SK-N-SH (cell line): ENCODE measurements at regions not wholly inside any gene's neighbourhood (a gene's known extent, or its start where the extent isn't known, plus 50 kb on each side); places are given as distances from the start of the nearest gene placed in this dataset.

Experiments
- CTCF ChIA-PET: fragments of 300-600, 350-600 bp; formaldehyde crosslinking; extraction: SDS; loops from one replicate; lab custom pipeline; 2021; lab: Yijun Ruan, JAX
- POLR2A ChIA-PET: fragments of 350-600 bp; sonication (Branson Sonifier 250); formaldehyde crosslinking; extraction: SDS; loops from one replicate; lab custom pipeline; 2020; ENCODE audit warnings: antibody characterized with exemption, inconsistent platforms; lab: Yijun Ruan, JAX
- DNase-seq: peaks from one replicate; pipeline ENCODE4 v3.0.0; 2012
- H2AFZ ChIP-seq: fragments of 200-600 bp; sonication (generic); 2 replicates; pipeline ENCODE4 v1.8.1; 2016; ENCODE audit warnings: antibody characterized with exemption, mild to moderate bottlenecking, low read depth
- H3F3A ChIP-seq: fragments of 200-600 bp; sonication (generic); replicated peaks from 2 replicates; pipeline ENCODE3; 2016; ENCODE audit warnings: antibody characterized with exemption, mild to moderate bottlenecking; ENCODE audit not compliant: insufficient read depth
- H3K27ac ChIP-seq, 2 experiments: fragments of 200-500 bp in 1 of 2; fragments of 200-600 bp in 1 of 2; sonication (Bioruptor generic) in 1 of 2; sonication (generic), shearing (Covaris generic) in 1 of 2; 2 replicates each; pipeline versions ENCODE4 v1.5.1 to v1.6.1; 2014 to 2016; ENCODE audit warnings: low read depth in 2 of 2, inconsistent platforms in 1 of 2, low read length in 1 of 2, mild to moderate bottlenecking in 1 of 2, mixed read lengths in 1 of 2
- H3K27me3 ChIP-seq: fragments of 200-600 bp; sonication (generic), shearing (Covaris generic); 2 replicates; pipeline ENCODE4 v1.6.1; 2016; ENCODE audit warnings: mixed run types; ENCODE audit not compliant: insufficient read depth
- H3K36me3 ChIP-seq, 2 experiments: fragments of 200-500 bp in 1 of 2; fragments of 200-600 bp in 1 of 2; sonication (Bioruptor generic) in 1 of 2; sonication (generic) in 1 of 2; replicated peaks in 1 of 2; 2 replicates each; pipeline versions ENCODE3 to v1.5.1; 2014 to 2016; ENCODE audit warnings: low read length in 1 of 2, mild to moderate bottlenecking in 1 of 2; ENCODE audit not compliant: insufficient read depth in 2 of 2, control insufficient read depth in 1 of 2
- H3K4me1 ChIP-seq, 2 experiments: fragments of 200-500 bp in 1 of 2; fragments of 200-600 bp in 1 of 2; sonication (Bioruptor generic) in 1 of 2; sonication (generic), shearing (Covaris generic) in 1 of 2; 2 replicates each; pipeline versions ENCODE4 v1.5.1 to v1.6.1; 2014 to 2016; ENCODE audit warnings: low read depth in 1 of 2, low read length in 1 of 2, mixed run types in 1 of 2; ENCODE audit not compliant: insufficient read depth in 2 of 2, control insufficient read depth in 1 of 2
- H3K4me2 ChIP-seq: fragments of 200-600 bp; sonication (generic), shearing (Covaris generic); 2 replicates; pipeline ENCODE4 v1.6.1; 2017; ENCODE audit warnings: mixed run types
- H3K4me3 ChIP-seq, 2 experiments: fragments of 200-500 bp in 1 of 2; fragments of 200-600 bp in 1 of 2; sonication (Bioruptor generic) in 1 of 2; sonication (generic), shearing (Covaris generic) in 1 of 2; 2 replicates each; pipeline versions ENCODE4 v1.5.1 to v1.8.1; 2014 to 2016; ENCODE audit warnings: low read depth in 2 of 2, inconsistent platforms in 1 of 2, low read length in 1 of 2, mild to moderate bottlenecking in 1 of 2, mixed read lengths in 1 of 2, moderate library complexity in 1 of 2
- H3K79me2 ChIP-seq: fragments of 200-600 bp; sonication (generic); 2 replicates; pipeline ENCODE4 v1.8.1; 2017; ENCODE audit warnings: mild to moderate bottlenecking; ENCODE audit not compliant: insufficient read depth
- H3K9ac ChIP-seq: fragments of 200-600 bp; sonication (generic); 2 replicates; pipeline ENCODE4 v1.6.1; 2017; ENCODE audit warnings: mixed run types
- H3K9me2 ChIP-seq: fragments of 200-600 bp; sonication (generic); 2 replicates; pipeline ENCODE4 v1.6.1; 2017; ENCODE audit warnings: mixed run types
- H3K9me3 ChIP-seq: fragments of 200-600 bp; sonication (generic); 2 replicates; pipeline ENCODE4 v1.6.1; 2017; ENCODE audit warnings: mixed run types, mild to moderate bottlenecking, moderate library complexity
- H4K20me1 ChIP-seq: fragments of 200-600 bp; sonication (generic); 2 replicates; pipeline ENCODE4 v1.6.1; 2017; ENCODE audit warnings: mild to moderate bottlenecking, mixed run types; ENCODE audit not compliant: insufficient read depth
- FOSL2 ChIP-seq: IDR thresholded peaks from 2 replicates; pipeline ENCODE4 v1.4.0; 2012; ENCODE audit warnings: low read depth, mild to moderate bottlenecking, moderate library complexity, borderline replicate concordance
- FOXJ3 ChIP-seq: sonication (generic); formaldehyde crosslinking; IDR thresholded peaks from 2 replicates; pipeline ENCODE4 v1.5.1; 2020; ENCODE audit warnings: mild to moderate bottlenecking, missing genetic modification reagents
- GABPA ChIP-seq: IDR thresholded peaks from 2 replicates; pipeline ENCODE4 v1.4.0; 2012; ENCODE audit warnings: low read depth, mild to moderate bottlenecking
- MEF2A ChIP-seq: IDR thresholded peaks from 2 replicates; pipeline ENCODE4 v1.4.0; 2012; ENCODE audit warnings: low read depth, borderline replicate concordance
- SIN3A ChIP-seq: IDR thresholded peaks from 2 replicates; pipeline ENCODE4 v1.6.1; 2012; ENCODE audit warnings: low read depth, mild to moderate bottlenecking, low read length, moderate library complexity, borderline replicate concordance
- TAF1 ChIP-seq: IDR thresholded peaks from 2 replicates; pipeline ENCODE4 v1.6.1; 2012; ENCODE audit warnings: low read depth, mild to moderate bottlenecking, low read length, moderate library complexity, borderline replicate concordance
- TEAD4 ChIP-seq: IDR thresholded peaks from 2 replicates; pipeline ENCODE4 v1.4.0; 2012; ENCODE audit warnings: mild to moderate bottlenecking, borderline replicate concordance; ENCODE audit not compliant: insufficient read depth
- WGBS: methylation state at CpG from one replicate; pipeline ENCODE4 v1.1.6; 2017; ENCODE audit warnings: low lambda C conversion rate; 5-methylcytosine and 5-hydroxymethylcytosine counted together
- TF ChIP-seq, protein P1 (sequence below): fragments of 150-350 bp; IDR thresholded peaks from 2 replicates; pipeline ENCODE4 v1.6.1; 2016; ENCODE audit warnings: mild to moderate bottlenecking, low read depth, low read length
- TF ChIP-seq, protein P2 (sequence below): IDR thresholded peaks from 2 replicates; pipeline ENCODE4; 2012
- TF ChIP-seq, protein P3 (sequence below): IDR thresholded peaks from 2 replicates; pipeline ENCODE4 v1.6.1; 2012; ENCODE audit warnings: mild to moderate bottlenecking, low read depth, low read length, moderate library complexity

DNA sequence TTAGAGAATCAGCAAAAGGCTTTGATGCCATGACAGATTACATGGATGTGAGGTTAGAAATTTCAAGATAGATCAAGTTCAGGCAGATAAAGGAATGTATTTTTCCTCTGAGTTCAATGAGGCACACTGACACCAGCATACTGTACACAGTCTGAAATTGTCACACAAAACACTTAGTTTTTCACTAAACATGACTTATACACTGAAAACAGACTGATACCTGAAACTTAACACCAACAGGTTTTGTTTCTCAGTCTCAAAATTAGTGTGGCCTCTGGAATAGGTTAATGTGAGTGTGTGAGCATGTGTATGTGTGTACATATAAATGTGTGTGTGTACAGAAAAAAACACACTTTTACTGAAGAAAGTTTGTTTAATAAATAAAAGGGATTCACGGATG, 129.9 kb upstream of the SLITRK2 start:
- H3K4me3 ChIP-seq: no peak overlapping the region
- H3K4me2 ChIP-seq: no peak overlapping the region
- 5% methylated on average over 1 of the region's 1 CpG for WGBS
- H2AFZ ChIP-seq: no peak overlapping the region
- H3K36me3 ChIP-seq: no peaks in the 10 kb centered on the region
- no peaks in the 10 kb centered on the region for H3K9me2 ChIP-seq
- H3K9me3 ChIP-seq: no peaks in the 10 kb centered on the region
- TF ChIP-seq MEF2A (no peak), TEAD4 (no peak)
- no peaks in the 10 kb centered on the region for H3F3A ChIP-seq
- H3K4me1 ChIP-seq: no peaks in the 10 kb centered on the region
- ChIA-PET CTCF (no interaction called here), POLR2A (no interaction called here)
- H4K20me1 ChIP-seq: no peaks in the 10 kb centered on the region
- H3K79me2 ChIP-seq: no peaks in the 10 kb centered on the region
- H3K9ac ChIP-seq: no peak overlapping the region
- H3K27me3 ChIP-seq: no peaks in the 10 kb centered on the region
- no peak overlapping the region for H3K27ac ChIP-seq
- no peak for DNase-seq

DNA sequence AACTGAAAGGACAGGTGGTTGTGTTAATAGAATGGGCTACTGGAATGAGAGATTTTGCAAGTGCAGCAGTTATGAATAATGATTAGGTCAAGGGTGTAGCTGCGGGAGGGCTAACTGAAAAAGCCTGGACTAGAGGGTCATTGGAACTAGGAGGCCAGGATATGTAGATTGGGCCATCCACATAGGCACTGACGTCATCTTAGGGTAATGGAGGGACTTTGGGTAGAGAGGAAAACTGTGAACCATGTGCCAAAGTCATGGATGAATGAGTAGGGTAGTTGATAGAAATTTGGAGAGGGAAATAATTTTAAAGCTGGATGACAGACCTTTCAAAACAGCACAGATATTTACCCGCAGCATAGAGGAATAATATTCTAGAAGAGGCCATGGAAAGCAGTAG, 123.6 kb upstream of the SLITRK2 start:
- Histone ChIP-seq H3K4me2 (no peak overlapping the region), H2AFZ (no peak overlapping the region), H3K9ac (no peak overlapping the region), H3K27ac (no peak overlapping the region), H3F3A (no peaks in the 10 kb centered on the region), H3K4me3 (no peak overlapping the region), H3K4me1 (no peaks in the 10 kb centered on the region), H3K27me3 (no peaks in the 10 kb centered on the region), H3K36me3 (no peaks in the 10 kb centered on the region), H3K9me2 (no peaks in the 10 kb centered on the region), H3K79me2 (no peaks in the 10 kb centered on the region), H3K9me3 (no peaks in the 10 kb centered on the region), H4K20me1 (no peaks in the 10 kb centered on the region)
- CTCF ChIA-PET: no interaction called here
- TF ChIP-seq TAF1 (no peak), FOSL2 (no peak), SIN3A (no peak), FOXJ3 (no peak), GABPA (no peak), MEF2A (no peak)
- TF ChIP-seq, protein P1, sequence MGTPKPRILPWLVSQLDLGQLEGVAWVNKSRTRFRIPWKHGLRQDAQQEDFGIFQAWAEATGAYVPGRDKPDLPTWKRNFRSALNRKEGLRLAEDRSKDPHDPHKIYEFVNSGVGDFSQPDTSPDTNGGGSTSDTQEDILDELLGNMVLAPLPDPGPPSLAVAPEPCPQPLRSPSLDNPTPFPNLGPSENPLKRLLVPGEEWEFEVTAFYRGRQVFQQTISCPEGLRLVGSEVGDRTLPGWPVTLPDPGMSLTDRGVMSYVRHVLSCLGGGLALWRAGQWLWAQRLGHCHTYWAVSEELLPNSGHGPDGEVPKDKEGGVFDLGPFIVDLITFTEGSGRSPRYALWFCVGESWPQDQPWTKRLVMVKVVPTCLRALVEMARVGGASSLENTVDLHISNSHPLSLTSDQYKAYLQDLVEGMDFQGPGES: no peak
- TF ChIP-seq, protein P2, sequence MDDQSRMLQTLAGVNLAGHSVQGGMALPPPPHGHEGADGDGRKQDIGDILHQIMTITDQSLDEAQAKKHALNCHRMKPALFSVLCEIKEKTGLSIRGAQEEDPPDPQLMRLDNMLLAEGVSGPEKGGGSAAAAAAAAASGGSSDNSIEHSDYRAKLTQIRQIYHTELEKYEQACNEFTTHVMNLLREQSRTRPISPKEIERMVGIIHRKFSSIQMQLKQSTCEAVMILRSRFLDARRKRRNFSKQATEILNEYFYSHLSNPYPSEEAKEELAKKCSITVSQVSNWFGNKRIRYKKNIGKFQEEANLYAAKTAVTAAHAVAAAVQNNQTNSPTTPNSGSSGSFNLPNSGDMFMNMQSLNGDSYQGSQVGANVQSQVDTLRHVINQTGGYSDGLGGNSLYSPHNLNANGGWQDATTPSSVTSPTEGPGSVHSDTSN: no peak
- TF ChIP-seq, protein P3, sequence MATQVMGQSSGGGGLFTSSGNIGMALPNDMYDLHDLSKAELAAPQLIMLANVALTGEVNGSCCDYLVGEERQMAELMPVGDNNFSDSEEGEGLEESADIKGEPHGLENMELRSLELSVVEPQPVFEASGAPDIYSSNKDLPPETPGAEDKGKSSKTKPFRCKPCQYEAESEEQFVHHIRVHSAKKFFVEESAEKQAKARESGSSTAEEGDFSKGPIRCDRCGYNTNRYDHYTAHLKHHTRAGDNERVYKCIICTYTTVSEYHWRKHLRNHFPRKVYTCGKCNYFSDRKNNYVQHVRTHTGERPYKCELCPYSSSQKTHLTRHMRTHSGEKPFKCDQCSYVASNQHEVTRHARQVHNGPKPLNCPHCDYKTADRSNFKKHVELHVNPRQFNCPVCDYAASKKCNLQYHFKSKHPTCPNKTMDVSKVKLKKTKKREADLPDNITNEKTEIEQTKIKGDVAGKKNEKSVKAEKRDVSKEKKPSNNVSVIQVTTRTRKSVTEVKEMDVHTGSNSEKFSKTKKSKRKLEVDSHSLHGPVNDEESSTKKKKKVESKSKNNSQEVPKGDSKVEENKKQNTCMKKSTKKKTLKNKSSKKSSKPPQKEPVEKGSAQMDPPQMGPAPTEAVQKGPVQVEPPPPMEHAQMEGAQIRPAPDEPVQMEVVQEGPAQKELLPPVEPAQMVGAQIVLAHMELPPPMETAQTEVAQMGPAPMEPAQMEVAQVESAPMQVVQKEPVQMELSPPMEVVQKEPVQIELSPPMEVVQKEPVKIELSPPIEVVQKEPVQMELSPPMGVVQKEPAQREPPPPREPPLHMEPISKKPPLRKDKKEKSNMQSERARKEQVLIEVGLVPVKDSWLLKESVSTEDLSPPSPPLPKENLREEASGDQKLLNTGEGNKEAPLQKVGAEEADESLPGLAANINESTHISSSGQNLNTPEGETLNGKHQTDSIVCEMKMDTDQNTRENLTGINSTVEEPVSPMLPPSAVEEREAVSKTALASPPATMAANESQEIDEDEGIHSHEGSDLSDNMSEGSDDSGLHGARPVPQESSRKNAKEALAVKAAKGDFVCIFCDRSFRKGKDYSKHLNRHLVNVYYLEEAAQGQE: no peak
- no peak for DNase-seq
- 1% methylated on average over 3 of the region's 3 CpGs for WGBS
- POLR2A ChIA-PET: no interaction called here
